ENCODE measurements at regions not wholly inside any gene's neighbourhood (a gene's known extent, or its start where the extent isn't known, plus 50 kb on each side); places are given as distances from the start of the nearest gene placed in this dataset.

GRCh38 chr3:28847736-28848135 is 433.1 kb upstream of the RBMS3 start:
- Histone ChIP-seq H3K27me3 (ENCODE audit: control insufficient read depth, extremely low read depth, insufficient read depth, low read length) (no peaks in the 10 kb centered on the region), H3K79me2 (ENCODE audit: control insufficient read depth, insufficient read depth, low read length) (no peaks in the 10 kb centered on the region), H3K4me3 (ENCODE audit: control insufficient read depth in 2 of 3, extremely low read depth in 1 of 3, insufficient read depth in 2 of 3, low read depth in 1 of 3, low read length in 3 of 3) (no peak overlapping the region), H3K4me1 (ENCODE audit: control insufficient read depth, extremely low read depth, insufficient read depth, low read length) (no peaks in the 10 kb centered on the region), H4K20me1 (ENCODE audit: control insufficient read depth, extremely low read depth, insufficient read depth, low read length) (no peaks in the 10 kb centered on the region), H3K27ac (ENCODE audit: control insufficient read depth, insufficient read depth, low read length) (no peak overlapping the region), H3K9me3 (ENCODE audit: control insufficient read depth, low read depth, low read length) (no peaks in the 10 kb centered on the region), H3K9ac (ENCODE audit: control insufficient read depth, extremely low read depth, insufficient read depth, low read length) (no peak overlapping the region), H2AFZ (ENCODE audit: control insufficient read depth, low read length) (no peak overlapping the region), H3K36me3 (ENCODE audit: control insufficient read depth in 2 of 2, extremely low read depth in 1 of 2, insufficient read depth in 2 of 2, low read length in 2 of 2) (no peaks in the 10 kb centered on the region), H3K9me1 (ENCODE audit: control insufficient read depth, extremely low read depth, insufficient read depth, low read length) (no peaks in the 10 kb centered on the region), H3K4me2 (ENCODE audit: control insufficient read depth, extremely low read depth, insufficient read depth, low read depth, low read length) (no peak overlapping the region)
- no peak for TF ChIP-seq CTCF (optimal IDR thresholded peaks at IDR 0.05 in 1 of 3, IDR thresholded peaks at IDR 0.05 in 1 of 3, conservative IDR thresholded peaks at IDR 0.05 in 1 of 3; ENCODE audit: extremely low read depth in 1 of 3, insufficient read depth in 2 of 3, low read length in 3 of 3)
- TF ChIP-seq EZH2 (IDR thresholded peaks at IDR 0.05; ENCODE audit: low read length), result no peak
- DNase-seq (ENCODE audit: low read depth, low spot score) (no peak), FAIRE-seq (no peak)
- dilution Hi-C loops (cut with MboI; ENCODE audit: extremely low pct_ligation_motif_present, low sequenced_read_pairs), result no loop called here

GRCh38 chr3:28850186-28850585 is 430.7 kb upstream of the RBMS3 start:
- Histone ChIP-seq H3K9ac (ENCODE audit: control insufficient read depth, extremely low read depth, insufficient read depth, low read length) (no peak overlapping the region), H3K9me1 (ENCODE audit: control insufficient read depth, extremely low read depth, insufficient read depth, low read length) (no peaks in the 10 kb centered on the region), H3K4me1 (ENCODE audit: control insufficient read depth, extremely low read depth, insufficient read depth, low read length) (no peaks in the 10 kb centered on the region), H3K27me3 (ENCODE audit: control insufficient read depth, extremely low read depth, insufficient read depth, low read length) (no peaks in the 10 kb centered on the region), H3K4me2 (ENCODE audit: control insufficient read depth, extremely low read depth, insufficient read depth, low read depth, low read length) (no peak overlapping the region), H3K9me3 (ENCODE audit: control insufficient read depth, low read depth, low read length) (no peaks in the 10 kb centered on the region), H2AFZ (ENCODE audit: control insufficient read depth, low read length) (no peak overlapping the region), H3K4me3 (ENCODE audit: control insufficient read depth in 2 of 3, extremely low read depth in 1 of 3, insufficient read depth in 2 of 3, low read depth in 1 of 3, low read length in 3 of 3) (no peak overlapping the region), H4K20me1 (ENCODE audit: control insufficient read depth, extremely low read depth, insufficient read depth, low read length) (no peaks in the 10 kb centered on the region), H3K79me2 (ENCODE audit: control insufficient read depth, insufficient read depth, low read length) (no peaks in the 10 kb centered on the region), H3K27ac (ENCODE audit: control insufficient read depth, insufficient read depth, low read length) (no peak overlapping the region), H3K36me3 (ENCODE audit: control insufficient read depth in 2 of 2, extremely low read depth in 1 of 2, insufficient read depth in 2 of 2, low read length in 2 of 2) (no peaks in the 10 kb centered on the region)
- no peak for DNase-seq (ENCODE audit: low read depth, low spot score)
- no peak for TF ChIP-seq CTCF (optimal IDR thresholded peaks at IDR 0.05 in 1 of 3, IDR thresholded peaks at IDR 0.05 in 1 of 3, conservative IDR thresholded peaks at IDR 0.05 in 1 of 3; ENCODE audit: extremely low read depth in 1 of 3, insufficient read depth in 2 of 3, low read length in 3 of 3)
- no peak for TF ChIP-seq EZH2 (IDR thresholded peaks at IDR 0.05; ENCODE audit: low read length)
- dilution Hi-C loops (cut with MboI; ENCODE audit: extremely low pct_ligation_motif_present, low sequenced_read_pairs), result no loop called here
- no peak for FAIRE-seq

All from keratinocyte (primary cell).